ENCODE measurements at regions not wholly inside any gene's neighbourhood (a gene's known extent, or its start where the extent isn't known, plus 50 kb on each side); places are given as distances from the start of the nearest gene placed in this dataset.

DNA sequence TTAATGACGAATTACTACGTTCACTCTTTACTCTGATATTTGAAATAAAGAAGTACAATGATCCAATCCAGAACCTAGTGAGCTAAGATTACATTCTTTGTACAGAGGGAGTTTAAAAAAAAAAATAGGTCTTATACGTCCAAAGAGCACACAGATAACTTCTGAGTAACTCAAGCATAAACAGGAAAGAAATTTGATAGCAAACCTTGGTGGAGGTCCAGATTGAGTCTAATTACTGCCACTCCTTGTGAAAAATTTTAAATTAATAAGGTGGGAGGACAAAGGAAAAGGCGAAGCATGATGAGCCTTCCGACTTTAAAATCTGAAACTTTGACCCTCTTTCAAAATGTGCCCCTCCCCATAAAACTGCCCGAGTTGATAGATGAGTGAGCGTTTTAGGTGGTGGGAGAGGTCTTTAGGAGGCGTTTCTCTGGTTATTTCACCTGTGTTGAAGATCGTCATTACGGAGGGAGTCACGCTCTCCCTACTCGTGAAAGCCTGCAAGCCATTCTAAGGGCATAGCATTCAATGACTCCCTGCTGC, 127.0 kb upstream of the ROBO2 start:
- no peak overlapping the region for H3K4me3 ChIP-seq (replicated peaks; ENCODE audit: low read depth, low read length)
- TF ChIP-seq, protein P1, sequence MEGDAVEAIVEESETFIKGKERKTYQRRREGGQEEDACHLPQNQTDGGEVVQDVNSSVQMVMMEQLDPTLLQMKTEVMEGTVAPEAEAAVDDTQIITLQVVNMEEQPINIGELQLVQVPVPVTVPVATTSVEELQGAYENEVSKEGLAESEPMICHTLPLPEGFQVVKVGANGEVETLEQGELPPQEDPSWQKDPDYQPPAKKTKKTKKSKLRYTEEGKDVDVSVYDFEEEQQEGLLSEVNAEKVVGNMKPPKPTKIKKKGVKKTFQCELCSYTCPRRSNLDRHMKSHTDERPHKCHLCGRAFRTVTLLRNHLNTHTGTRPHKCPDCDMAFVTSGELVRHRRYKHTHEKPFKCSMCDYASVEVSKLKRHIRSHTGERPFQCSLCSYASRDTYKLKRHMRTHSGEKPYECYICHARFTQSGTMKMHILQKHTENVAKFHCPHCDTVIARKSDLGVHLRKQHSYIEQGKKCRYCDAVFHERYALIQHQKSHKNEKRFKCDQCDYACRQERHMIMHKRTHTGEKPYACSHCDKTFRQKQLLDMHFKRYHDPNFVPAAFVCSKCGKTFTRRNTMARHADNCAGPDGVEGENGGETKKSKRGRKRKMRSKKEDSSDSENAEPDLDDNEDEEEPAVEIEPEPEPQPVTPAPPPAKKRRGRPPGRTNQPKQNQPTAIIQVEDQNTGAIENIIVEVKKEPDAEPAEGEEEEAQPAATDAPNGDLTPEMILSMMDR (IDR thresholded peaks at IDR 0.05; ENCODE audit: low read depth, low read length, missing control alignments), result no peak
- DNase-seq (ENCODE audit: extremely low read depth, low read depth), result no peak

DNA sequence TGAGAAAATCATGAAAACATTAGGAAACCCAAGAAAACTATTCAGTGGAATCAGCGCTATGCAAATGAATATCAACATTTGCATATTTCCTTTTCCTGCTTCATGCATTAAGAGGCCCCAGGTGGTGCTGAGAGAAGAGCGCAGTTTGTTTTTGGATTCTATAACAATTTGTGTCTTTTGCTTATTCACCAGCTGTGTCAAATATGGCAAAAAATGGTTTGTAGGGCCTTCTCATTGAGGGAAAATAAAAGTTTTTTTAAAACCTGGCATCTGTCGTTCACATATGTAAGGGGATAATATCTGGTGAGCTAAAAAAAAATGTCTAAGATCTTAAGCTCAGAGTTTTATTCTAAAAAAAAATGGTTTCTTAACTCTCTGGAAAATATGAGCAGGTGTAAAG, 122.5 kb upstream of the ROBO2 start:
- TF ChIP-seq, protein P1 (IDR thresholded peaks at IDR 0.05; ENCODE audit: low read depth, low read length, missing control alignments), result no peak
- no peak overlapping the region for H3K4me3 ChIP-seq (replicated peaks; ENCODE audit: low read depth, low read length)
- DNase-seq (ENCODE audit: extremely low read depth, low read depth), result no peak

DNA sequence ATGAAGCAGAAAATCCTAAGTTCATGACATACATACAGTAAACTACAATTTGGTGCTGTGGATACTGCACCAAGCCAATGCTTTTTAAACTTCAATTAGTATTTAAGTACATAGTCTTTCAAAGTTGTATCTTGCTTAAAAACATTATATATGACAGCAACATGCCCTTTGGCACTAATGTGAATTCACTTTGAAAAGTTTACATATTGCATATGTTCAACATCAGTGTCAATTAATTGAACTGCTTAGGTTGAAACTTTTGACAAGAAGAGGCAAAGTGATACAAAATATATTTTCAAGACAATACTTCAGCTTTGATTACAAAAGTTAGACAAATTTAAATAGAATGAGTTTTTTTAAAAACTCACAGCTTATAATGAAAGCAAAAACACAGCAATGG, 119.4 kb upstream of the ROBO2 start:
- DNase-seq (ENCODE audit: extremely low read depth, low read depth), result no peak
- no peak overlapping the region for H3K4me3 ChIP-seq (replicated peaks; ENCODE audit: low read depth, low read length)
- TF ChIP-seq, protein P1 (IDR thresholded peaks at IDR 0.05; ENCODE audit: low read depth, low read length, missing control alignments), result no peak

DNA sequence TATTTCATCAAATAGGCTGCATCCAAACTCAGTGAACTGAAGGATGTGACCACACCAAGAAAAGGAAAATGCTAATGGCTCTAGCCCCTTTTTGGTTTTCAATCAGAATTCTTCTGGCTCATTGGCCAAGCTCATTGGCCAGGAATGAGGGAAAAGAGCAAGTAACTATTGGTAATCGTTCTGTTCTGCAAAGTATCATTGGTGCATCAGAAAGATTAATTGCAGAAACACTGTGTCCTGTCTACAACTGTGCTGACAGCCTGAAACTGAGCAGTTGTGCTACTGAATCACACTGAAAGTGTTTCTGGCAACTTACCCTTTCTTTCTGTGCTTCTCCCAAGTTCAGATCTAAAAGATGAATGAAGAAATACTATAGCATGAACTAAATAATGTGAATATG, 116.4 kb upstream of the ROBO2 start:
- TF ChIP-seq, protein P1 (IDR thresholded peaks at IDR 0.05; ENCODE audit: low read depth, low read length, missing control alignments), result no peak
- DNase-seq (ENCODE audit: extremely low read depth, low read depth), result no peak
- H3K4me3 ChIP-seq (replicated peaks; ENCODE audit: low read depth, low read length), result no peak overlapping the region

DNA sequence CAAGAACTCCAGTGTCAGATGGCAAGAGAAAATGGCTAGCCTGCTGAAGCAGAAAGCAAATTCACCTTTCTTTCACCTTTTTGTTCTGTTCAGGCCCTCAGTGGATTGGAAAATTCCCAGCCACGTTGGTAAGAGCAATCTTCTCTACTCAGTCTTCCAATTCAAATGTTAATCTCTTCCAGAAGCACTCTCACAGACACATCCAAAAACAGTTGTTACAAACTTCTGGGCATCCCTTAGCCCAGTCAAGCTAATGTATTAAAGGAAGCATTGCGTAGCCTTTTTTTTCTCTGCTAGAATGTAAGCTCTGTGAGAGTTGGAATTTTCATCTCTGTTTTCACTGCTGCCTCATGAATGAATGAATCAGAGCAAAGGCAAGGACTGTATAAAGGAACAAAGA, 109.2 kb upstream of the ROBO2 start:
- no peak for DNase-seq (ENCODE audit: extremely low read depth, low read depth)
- no peak overlapping the region for H3K4me3 ChIP-seq (replicated peaks; ENCODE audit: low read depth, low read length)
- TF ChIP-seq, protein P1 (IDR thresholded peaks at IDR 0.05; ENCODE audit: low read depth, low read length, missing control alignments), result no peak

DNA sequence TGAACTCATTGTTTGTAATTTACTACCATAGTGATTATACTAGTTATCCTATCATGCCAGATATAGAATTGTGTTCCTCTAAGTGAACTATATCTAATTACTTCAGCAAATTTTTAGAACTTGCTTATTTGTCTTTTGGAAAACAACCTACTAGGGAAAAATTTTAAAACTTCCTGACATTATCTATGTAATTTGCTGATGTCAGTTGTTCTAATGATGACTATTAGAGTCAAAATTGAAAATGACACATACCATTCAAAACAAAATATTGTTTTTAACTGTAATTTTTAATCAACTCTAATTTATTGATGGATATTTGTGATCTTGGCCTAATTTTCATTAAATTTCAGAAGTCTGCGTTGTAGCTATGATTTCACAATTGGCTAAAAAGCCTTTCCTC, 106.7 kb upstream of the ROBO2 start:
- DNase-seq (ENCODE audit: extremely low read depth, low read depth), result no peak
- no peak overlapping the region for H3K4me3 ChIP-seq (replicated peaks; ENCODE audit: low read depth, low read length)
- TF ChIP-seq, protein P1 (IDR thresholded peaks at IDR 0.05; ENCODE audit: low read depth, low read length, missing control alignments), result no peak

DNA sequence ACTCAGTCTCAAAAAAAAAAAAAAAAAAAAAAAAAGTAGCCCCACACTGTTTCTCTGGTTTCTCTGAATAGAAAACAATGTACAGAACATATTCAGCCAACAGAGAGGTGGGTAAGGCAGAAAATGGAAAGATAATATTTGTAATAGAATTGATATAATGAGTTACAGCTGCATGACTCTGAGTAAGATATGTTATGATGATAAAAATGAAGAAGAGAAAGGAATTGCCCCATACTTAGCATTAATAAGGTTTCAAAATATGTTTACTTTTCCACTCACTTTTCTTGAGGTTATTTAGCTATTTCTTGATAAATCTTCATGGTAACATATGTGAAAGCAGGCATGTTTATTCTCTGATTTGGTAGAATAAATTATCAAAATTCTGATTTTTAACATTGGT, 100.9 kb upstream of the ROBO2 start:
- H3K4me3 ChIP-seq (replicated peaks; ENCODE audit: low read depth, low read length), result no peak overlapping the region
- TF ChIP-seq, protein P1 (IDR thresholded peaks at IDR 0.05; ENCODE audit: low read depth, low read length, missing control alignments), result no peak
- DNase-seq (ENCODE audit: extremely low read depth, low read depth), result no peak
